GM21367 (cell line): ENCODE measurements at regions not wholly inside any gene's neighbourhood (a gene's known extent, or its start where the extent isn't known, plus 50 kb on each side); places are given as distances from the start of the nearest gene placed in this dataset.

Source experiments
- ATAC-seq: cut with Tn5 transposase; IDR thresholded peaks from one replicate; pipeline ENCODE4 v1.9.1; 2021; ENCODE audit not compliant: unreplicated experiment

DNA sequence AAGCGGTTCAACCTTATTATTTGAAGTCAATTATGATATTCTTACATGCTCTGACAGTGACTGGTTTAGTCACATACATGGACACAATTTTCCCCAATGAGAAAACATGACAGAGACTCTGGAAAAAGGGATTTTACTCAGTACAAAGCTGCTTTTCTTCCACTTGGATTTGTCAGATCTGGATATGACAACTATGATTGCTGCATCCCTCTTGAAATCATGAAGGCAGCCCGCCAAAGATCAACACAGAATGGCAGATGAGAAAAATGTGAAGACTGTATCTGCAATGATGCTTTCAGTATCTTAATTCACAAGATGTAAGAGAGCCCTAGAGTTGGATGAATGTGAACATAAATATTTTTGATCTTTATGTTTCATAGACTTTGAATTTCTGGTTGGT, 439.6 kb downstream of the CDH8 start:
- ATAC-seq = no peak

DNA sequence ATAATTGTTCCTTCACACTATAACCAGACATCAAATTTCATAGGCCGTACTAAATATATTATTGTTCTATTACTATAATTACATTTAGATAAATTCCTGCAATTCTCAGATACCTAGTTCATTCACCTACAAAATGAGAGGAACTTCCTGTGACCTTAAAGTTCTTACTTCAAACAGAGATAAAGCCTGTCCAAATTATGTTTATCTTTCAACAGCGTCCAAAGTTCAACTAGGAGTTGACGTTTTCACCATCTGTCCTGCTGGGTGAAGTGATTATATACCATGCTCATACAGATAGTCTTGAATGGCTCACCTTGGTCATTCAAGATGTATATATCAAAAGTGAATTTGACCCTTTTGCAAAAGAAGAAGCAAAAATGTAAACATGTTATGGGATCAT, 440.6 kb downstream of the CDH8 start:
- no peak for ATAC-seq

GRCh38 chr16:61590577-61590976, 445.7 kb downstream of the CDH8 start:
- no peak for ATAC-seq

DNA sequence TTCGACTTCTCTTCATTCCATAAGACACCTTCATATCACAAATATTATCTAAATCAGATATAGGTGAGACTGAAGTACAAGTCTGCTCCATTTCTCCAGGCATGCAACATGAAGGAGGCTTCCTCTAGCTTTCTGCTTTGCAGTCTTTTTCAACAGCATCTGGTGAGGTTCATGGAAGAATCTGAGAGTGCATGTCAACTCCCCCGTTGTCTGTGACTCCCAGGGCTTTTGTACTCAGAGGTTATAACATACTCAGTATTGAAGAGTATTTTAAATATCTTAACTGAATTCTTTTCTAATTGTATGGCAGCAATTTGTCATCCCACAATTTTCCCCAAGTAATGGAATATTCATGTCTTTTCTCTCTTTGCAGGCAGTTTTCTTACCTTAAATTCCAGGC, 448.7 kb downstream of the CDH8 start:
- no peak for ATAC-seq

DNA sequence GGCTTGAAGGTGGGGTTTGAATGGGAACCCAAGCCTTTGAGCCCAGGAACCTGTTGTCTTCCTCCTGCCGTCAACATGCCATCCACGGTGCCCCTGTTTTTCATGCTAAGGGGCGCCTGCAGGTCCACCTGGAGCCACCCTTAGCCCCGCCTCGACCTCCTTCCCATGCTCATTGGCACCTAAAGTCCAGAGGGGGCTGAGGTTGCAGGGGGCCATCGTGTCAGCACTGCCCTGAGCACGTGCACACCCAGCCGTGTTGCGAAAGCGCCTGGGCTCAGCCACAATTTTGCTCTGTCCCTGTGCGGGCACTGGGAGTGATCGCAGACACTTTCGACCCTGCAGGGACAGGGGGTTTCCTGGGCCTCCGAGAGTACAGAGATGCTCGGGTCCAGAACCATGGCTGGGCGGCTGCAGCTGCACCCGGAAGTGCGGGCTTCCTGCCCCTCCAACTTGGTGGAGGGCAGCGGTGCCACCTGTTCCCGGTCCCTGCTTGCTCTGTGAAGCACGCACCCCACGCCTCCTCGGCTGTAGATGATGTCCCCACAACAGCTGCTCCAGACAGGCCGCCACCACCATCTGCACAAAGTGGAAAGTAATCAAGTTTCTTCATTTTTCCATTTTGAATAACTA, 454.7 kb downstream of the CDH8 start:
- ATAC-seq = no peak

- ATAC-seq = no peak
These were observed 455.7 kb downstream of the CDH8 start for GRCh38 chr16:61580579-61580978.

- no peak for ATAC-seq
These were observed 457.0 kb downstream of the CDH8 start for GRCh38 chr16:61579195-61579594.

DNA sequence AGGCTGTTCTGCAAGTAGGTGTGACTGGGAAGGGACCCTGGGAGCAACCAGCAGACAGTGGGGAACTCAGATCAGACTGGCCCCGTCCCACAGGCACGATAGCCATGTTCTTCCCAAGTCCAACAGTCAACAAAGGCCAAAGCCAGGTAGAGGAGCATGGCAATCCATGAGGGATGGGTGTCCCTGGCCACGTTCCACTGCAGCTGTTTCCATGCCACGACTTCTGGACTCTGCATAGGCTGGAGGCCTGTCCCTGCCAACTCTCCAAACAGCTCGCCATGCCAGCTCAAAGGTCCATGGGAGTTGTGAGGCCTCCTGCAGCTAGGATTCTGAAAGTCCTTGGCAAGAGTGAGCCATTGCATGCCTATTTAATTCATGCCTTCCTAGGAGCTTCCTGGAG, 459.8 kb downstream of the CDH8 start:
- ATAC-seq = no peak

GRCh38 chr16:61575617-61576016, 460.6 kb downstream of the CDH8 start:
- ATAC-seq = no peak

DNA sequence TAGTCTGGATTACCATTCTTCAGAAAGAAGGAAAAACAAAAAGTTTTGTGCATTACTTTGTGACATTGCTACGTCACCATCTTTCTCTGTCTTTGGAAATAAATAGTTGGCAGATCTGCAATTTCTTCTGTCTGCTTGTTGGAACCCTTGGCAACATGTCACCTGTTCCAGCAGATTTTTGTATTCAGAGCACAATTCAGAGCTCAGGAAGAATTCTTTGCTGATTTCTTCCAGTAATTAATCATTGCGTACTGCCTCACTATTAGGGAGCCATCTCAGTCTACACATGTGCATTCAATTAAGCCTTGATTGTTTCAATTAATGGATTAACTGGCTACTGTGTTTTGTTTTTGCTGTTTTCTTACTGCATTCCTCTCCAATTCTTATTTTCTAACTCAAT, 467.2 kb downstream of the CDH8 start:
- no peak for ATAC-seq

- no peak for ATAC-seq
These were observed 471.5 kb downstream of the CDH8 start for GRCh38 chr16:61564716-61565115.

DNA sequence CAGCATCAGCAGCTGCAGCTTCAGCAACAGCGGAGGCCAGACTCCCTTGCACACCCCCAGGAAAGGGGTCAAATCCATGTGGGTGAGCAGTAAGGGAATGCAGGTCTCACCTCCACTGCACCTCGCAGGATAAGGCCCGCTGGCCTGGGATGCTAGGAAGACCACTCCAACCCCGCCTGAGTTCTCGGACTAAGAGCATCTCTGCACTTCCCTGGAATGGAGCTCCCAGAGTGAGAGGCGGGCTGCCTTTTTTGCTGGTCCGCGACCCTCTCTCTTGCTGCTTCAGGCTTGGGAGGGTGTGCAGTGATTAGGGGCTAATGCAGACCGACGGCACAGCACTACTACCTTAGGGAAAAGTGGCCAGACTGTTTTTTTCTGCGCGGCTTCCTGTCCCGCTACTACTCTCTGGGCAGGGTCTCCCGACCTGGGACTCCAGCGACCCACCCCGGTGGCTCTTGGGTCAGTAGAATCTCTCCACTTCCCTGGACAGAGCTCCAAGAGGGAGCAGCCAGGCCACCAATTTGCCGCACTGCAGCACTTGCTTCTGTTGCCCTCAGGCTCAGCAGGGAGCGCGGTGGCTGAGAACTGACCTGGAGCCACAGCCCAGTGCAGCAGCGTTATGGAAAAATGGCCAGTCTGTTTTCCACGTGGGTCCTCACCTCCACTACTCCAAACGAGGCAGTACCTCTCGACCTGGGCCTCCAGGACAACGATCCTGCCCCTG, 480.4 kb downstream of the CDH8 start:
- no peak for ATAC-seq

- ATAC-seq = no peak
These were observed 486.9 kb downstream of the CDH8 start for GRCh38 chr16:61549327-61549726.

GRCh38 chr16:61547626-61548025, 488.6 kb downstream of the CDH8 start:
- ATAC-seq = no peak

GRCh38 chr16:61544165-61544564, 492.1 kb downstream of the CDH8 start:
- no peak for ATAC-seq

DNA sequence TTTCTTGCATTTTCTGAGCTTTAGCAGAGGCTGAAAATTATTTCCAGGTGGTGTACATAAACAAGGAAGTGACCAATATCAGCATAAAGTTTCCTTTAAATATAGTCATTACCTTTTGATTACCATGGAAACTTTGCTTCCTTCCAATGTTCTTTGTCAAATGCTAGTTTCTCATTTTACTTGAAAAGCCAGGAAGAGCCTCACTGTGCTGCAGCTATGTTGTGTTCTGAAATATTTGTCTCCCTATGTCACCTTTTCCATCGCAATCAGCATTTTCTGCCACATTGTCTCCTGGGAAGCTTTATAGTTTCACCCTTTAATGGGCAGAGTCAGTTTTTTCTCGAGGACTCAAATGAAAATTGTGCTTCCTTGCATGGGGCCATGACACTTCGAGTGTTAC, 496.0 kb downstream of the CDH8 start:
- ATAC-seq = no peak

- no peak for ATAC-seq
These were observed 505.5 kb downstream of the CDH8 start for GRCh38 chr16:61530697-61531096.

DNA sequence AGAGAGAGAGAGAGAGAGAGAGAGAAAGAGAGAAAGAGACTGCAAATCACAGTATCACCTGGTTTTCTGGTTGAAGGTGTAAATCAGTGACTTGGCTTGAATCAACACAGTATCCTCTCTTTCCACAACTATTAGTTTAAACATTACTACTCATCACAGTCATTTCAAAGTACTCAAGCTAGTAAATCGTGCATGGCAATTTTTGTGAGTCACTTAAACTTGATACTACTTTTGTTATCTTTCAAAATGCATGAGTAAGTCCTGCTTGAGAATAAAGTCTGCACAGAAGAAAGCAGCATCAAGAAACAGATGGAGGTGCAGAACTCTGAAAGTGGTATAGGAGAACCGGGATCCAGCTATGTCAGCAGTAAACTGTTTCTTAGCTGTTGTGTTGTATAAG, 535.4 kb downstream of the CDH8 start:
- no peak for ATAC-seq

- no peak for ATAC-seq
These were observed 556.0 kb downstream of the CDH8 start for GRCh38 chr16:61480250-61480649.

DNA sequence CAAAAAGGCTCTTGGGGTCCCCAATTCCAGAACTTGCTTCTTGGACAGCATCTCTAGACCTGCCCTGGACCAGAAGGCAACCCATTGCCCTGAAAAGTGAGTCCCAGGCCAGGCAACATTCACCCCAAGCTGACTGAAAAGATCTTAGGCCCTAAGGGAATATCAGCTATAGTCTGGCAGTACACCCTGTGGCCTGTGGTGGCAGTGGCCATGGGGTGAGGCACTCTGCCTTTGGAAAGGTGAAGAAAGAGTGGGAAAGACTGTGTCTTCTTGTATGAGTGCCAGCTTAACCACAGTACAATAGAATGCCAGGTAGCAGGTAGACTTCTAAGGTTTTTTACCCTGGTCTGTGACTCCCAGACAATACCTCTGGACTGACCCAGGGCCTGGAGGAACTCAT, 564.5 kb downstream of the CDH8 start:
- no peak for ATAC-seq

DNA sequence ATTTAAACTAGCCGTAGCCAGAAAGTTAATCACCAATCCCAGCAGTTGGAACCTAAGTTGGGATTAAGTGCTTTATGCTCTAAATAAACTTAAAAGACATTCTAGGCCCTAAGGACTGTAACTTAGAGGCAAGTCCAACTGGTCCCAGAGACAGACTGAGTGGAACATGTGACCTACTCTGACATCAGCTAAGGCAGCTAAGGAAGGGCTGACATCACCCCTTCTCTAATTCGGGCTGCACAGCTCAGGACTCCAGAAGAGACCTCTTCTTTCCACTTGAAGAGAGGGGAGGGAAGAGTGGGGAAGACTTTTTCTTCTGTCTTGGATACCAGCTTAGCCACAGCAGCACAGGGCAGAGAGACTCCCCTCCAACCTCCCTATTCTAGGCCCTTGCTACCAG, 565.2 kb downstream of the CDH8 start:
- no peak for ATAC-seq

GRCh38 chr16:61465285-61465684, 571.0 kb downstream of the CDH8 start:
- ATAC-seq = no peak

DNA sequence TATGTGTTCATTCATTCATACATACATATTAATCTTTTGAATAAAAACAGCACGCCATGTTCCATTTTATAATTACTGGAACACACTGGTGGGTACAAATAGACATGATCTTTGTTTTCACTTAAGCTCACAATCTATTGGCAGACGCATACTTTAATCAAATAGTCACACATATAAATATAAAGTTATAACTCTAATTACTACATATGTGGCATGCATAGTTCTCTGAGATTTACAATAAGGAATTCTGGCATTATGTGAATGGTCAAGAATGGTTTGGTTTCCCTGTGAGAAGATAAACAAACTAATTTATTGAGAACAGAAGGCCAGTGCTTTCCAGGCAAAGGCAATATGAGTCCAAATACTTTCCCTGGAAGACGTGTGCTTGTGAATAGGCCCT, 576.2 kb downstream of the CDH8 start:
- no peak for ATAC-seq
